BLaER1 treated with 17β-estradiol and CSF1 and Interleukin-3, amounts not matched to agents 10 nM and 100 nM (cell line): ENCODE measurements at regions not wholly inside any gene's neighbourhood (a gene's known extent, or its start where the extent isn't known, plus 50 kb on each side); places are given as distances from the start of the nearest gene placed in this dataset.
A peak's percentile ranks its signal among the peaks of the same experiment; 100 is the strongest.

Source experiments
- H3K27ac ChIP-seq, 11 experiments: shearing (Covaris generic); formaldehyde crosslinking; 2 replicates each; pipeline ENCODE4 v1.8.1; 2022
- H3K27me3 ChIP-seq, 11 experiments: shearing (Covaris generic); formaldehyde crosslinking; 2 replicates each; pipeline ENCODE4 v1.8.1; 2022
- H3K36me3 ChIP-seq, 11 experiments: shearing (Covaris generic); formaldehyde crosslinking; 2 replicates each; pipeline ENCODE4 v1.8.1; 2022
- H3K4me1 ChIP-seq, 10 experiments: shearing (Covaris generic); formaldehyde crosslinking; 2 replicates each; pipeline ENCODE4 v1.8.1; 2022
- H3K4me2 ChIP-seq, 11 experiments: shearing (Covaris generic); formaldehyde crosslinking; 2 replicates each; pipeline ENCODE4 v1.8.1; 2022
- H3K4me3 ChIP-seq, 10 experiments: shearing (Covaris generic); formaldehyde crosslinking; 2 replicates each; pipeline ENCODE4 v1.8.1; 2022
- H3K9ac ChIP-seq, 11 experiments: shearing (Covaris generic); formaldehyde crosslinking; 2 replicates each; pipeline ENCODE4 v1.8.1; 2022
- H3K9me3 ChIP-seq, 11 experiments: shearing (Covaris generic); formaldehyde crosslinking; replicated peaks in 1 of 11; 2 replicates each; pipeline ENCODE4 v1.8.1; 2022
- H4K20me1 ChIP-seq, 11 experiments: shearing (Covaris generic); formaldehyde crosslinking; 2 replicates each; pipeline ENCODE4 v1.8.1; 2022
- Cebpa-rat ChIP-seq, 11 experiments: shearing (Covaris generic); IDR thresholded peaks; 2 replicates each; pipeline ENCODE4 v1.8.1; 2022

- no peaks in the 10 kb centered on the region for H3K27me3 ChIP-seq
- H3K27ac ChIP-seq = no peak overlapping the region
- no peak overlapping the region for H3K4me2 ChIP-seq
- H3K4me1 ChIP-seq = no peaks in the 10 kb centered on the region
- peaks cover 0 to 16% (median 6%) of the 10 kb centered on the region in 11 experiments; a peak in 7 of 22 replicates for H3K36me3 ChIP-seq
- H4K20me1 ChIP-seq = no peaks in the 10 kb centered on the region
- TF ChIP-seq Cebpa-rat (IDR thresholded peaks at IDR 0.05) = no peak
- H3K9ac ChIP-seq = no peak overlapping the region
- no peaks in the 10 kb centered on the region for H3K9me3 ChIP-seq
- no peak overlapping the region for H3K4me3 ChIP-seq
Measured at GRCh38 chr17:63325808-63326207, 120.3 kb downstream of the CYB561 start.

- H3K9ac ChIP-seq = no peak overlapping the region
- peaks cover 0 to 7% (median 0%) of the 10 kb centered on the region in 11 experiments; a peak in 3 of 22 replicates for H3K36me3 ChIP-seq
- no peak overlapping the region for H3K4me3 ChIP-seq
- no peaks in the 10 kb centered on the region for H4K20me1 ChIP-seq
- H3K27ac ChIP-seq = no peak overlapping the region
- H3K9me3 ChIP-seq = no peaks in the 10 kb centered on the region
- TF ChIP-seq Cebpa-rat (IDR thresholded peaks at IDR 0.05) = no peak
- no peak overlapping the region for H3K4me2 ChIP-seq
- H3K27me3 ChIP-seq = no peaks in the 10 kb centered on the region
- no peaks in the 10 kb centered on the region for H3K4me1 ChIP-seq
Measured at GRCh38 chr17:63329876-63330275, 116.2 kb downstream of the CYB561 start.

GRCh38 chr17:63331301-63332061 is 114.6 kb downstream of the CYB561 start:
- no peak overlapping the region for H3K4me2 ChIP-seq

GRCh38 chr17:63332286-63332685 is 113.8 kb downstream of the CYB561 start:
- no peak overlapping the region for H3K4me2 ChIP-seq
- TF ChIP-seq Cebpa-rat (IDR thresholded peaks at IDR 0.05) = no peak
- H3K27ac ChIP-seq = no peak overlapping the region
- no peaks in the 10 kb centered on the region for H4K20me1 ChIP-seq
- H3K9me3 ChIP-seq = no peaks in the 10 kb centered on the region
- H3K9ac ChIP-seq = no peak overlapping the region
- H3K27me3 ChIP-seq = no peaks in the 10 kb centered on the region
- H3K4me3 ChIP-seq = no peak overlapping the region
- H3K36me3 ChIP-seq = peaks cover 0 to 7% (median 0%) of the 10 kb centered on the region in 11 experiments; a peak in 3 of 22 replicates
- H3K4me1 ChIP-seq = peaks cover 0 to 19% (median 3%) of the 10 kb centered on the region in 10 experiments; a peak in 6 of 20 replicates

More at GRCh38 chr17:63331301-63332061, 114.6 kb downstream of the CYB561 start:
- H3K27me3 ChIP-seq = no peaks in the 10 kb centered on the region
- H3K4me3 ChIP-seq = no peak overlapping the region
- no peak overlapping the region for H3K27ac ChIP-seq
- peaks cover 0 to 12% (median 0%) of the 10 kb centered on the region in 10 experiments; a peak in 5 of 20 replicates for H3K4me1 ChIP-seq
- no peak overlapping the region for H3K9ac ChIP-seq
- TF ChIP-seq Cebpa-rat (IDR thresholded peaks at IDR 0.05) = no peak
- H4K20me1 ChIP-seq = no peaks in the 10 kb centered on the region
- H3K9me3 ChIP-seq = no peaks in the 10 kb centered on the region
- H3K36me3 ChIP-seq = peaks cover 0 to 7% (median 0%) of the 10 kb centered on the region in 11 experiments; a peak in 3 of 22 replicates

- TF ChIP-seq Cebpa-rat (IDR thresholded peaks at IDR 0.05) = no peak
- Histone ChIP-seq H4K20me1 (no peaks in the 10 kb centered on the region), H3K27ac (no peak overlapping the region), H3K4me2 (no peak overlapping the region), H3K4me3 (no peak overlapping the region), H3K4me1 (peaks cover 0 to 19% (median 3%) of the 10 kb centered on the region in 10 experiments; a peak in 6 of 20 replicates), H3K9me3 (no peaks in the 10 kb centered on the region), H3K36me3 (peaks cover 0 to 7% (median 0%) of the 10 kb centered on the region in 11 experiments; a peak in 3 of 22 replicates), H3K27me3 (no peaks in the 10 kb centered on the region), H3K9ac (no peak overlapping the region)
Measured at GRCh38 chr17:63333869-63334268, 112.2 kb downstream of the CYB561 start.

- TF ChIP-seq Cebpa-rat (IDR thresholded peaks at IDR 0.05) = no peak
- Histone ChIP-seq H3K36me3 (peaks cover 0 to 7% (median 0%) of the 10 kb centered on the region in 11 experiments; a peak in 5 of 22 replicates), H3K4me3 (no peak overlapping the region), H3K9me3 (no peaks in the 10 kb centered on the region), H4K20me1 (no peaks in the 10 kb centered on the region), H3K4me1 (peaks cover 0 to 19% (median 3%) of the 10 kb centered on the region in 10 experiments; a peak in 6 of 20 replicates), H3K9ac (no peak overlapping the region), H3K27ac (no peak overlapping the region), H3K27me3 (no peaks in the 10 kb centered on the region), H3K4me2 (peak overlapping the region in 3 of 11 experiments; percentile 9 to 26 (median 14); a peak in 2 of 22 replicates)
Measured at GRCh38 chr17:63335831-63336230, 110.3 kb downstream of the CYB561 start.

GRCh38 chr17:63337579-63337978 is 108.5 kb downstream of the CYB561 start:
- TF ChIP-seq Cebpa-rat (IDR thresholded peaks at IDR 0.05) = no peak
- Histone ChIP-seq H3K27ac (no peak overlapping the region), H3K4me2 (no peak overlapping the region), H3K4me1 (peaks cover 0 to 19% (median 3%) of the 10 kb centered on the region in 10 experiments; a peak in 6 of 20 replicates), H3K9me3 (no peaks in the 10 kb centered on the region), H3K4me3 (no peak overlapping the region), H3K9ac (no peak overlapping the region), H4K20me1 (no peaks in the 10 kb centered on the region), H3K27me3 (no peaks in the 10 kb centered on the region), H3K36me3 (peaks cover 0 to 14% (median 0%) of the 10 kb centered on the region in 11 experiments; a peak in 8 of 22 replicates)

- no peak for TF ChIP-seq Cebpa-rat (IDR thresholded peaks at IDR 0.05)
- Histone ChIP-seq H3K27me3 (no peaks in the 10 kb centered on the region), H3K4me1 (peaks cover 0 to 19% (median 3%) of the 10 kb centered on the region in 10 experiments; a peak in 6 of 20 replicates), H3K4me3 (no peak overlapping the region), H3K36me3 (peaks cover 0 to 14% (median 0%) of the 10 kb centered on the region in 11 experiments; a peak in 8 of 22 replicates), H3K9me3 (no peaks in the 10 kb centered on the region), H3K4me2 (no peak overlapping the region), H4K20me1 (no peaks in the 10 kb centered on the region), H3K9ac (no peak overlapping the region), H3K27ac (no peak overlapping the region)
Measured at GRCh38 chr17:63338272-63338671, 107.8 kb downstream of the CYB561 start.

- no peak overlapping the region for H3K9ac ChIP-seq
- no peaks in the 10 kb centered on the region for H3K27me3 ChIP-seq
- H3K4me3 ChIP-seq = no peak overlapping the region
- TF ChIP-seq Cebpa-rat (IDR thresholded peaks at IDR 0.05) = no peak
- peaks cover 0 to 22% (median 0%) of the 10 kb centered on the region in 11 experiments; a peak in 8 of 22 replicates for H3K36me3 ChIP-seq
- H4K20me1 ChIP-seq = no peaks in the 10 kb centered on the region
- H3K27ac ChIP-seq = no peak overlapping the region
- no peak overlapping the region for H3K4me2 ChIP-seq
- H3K4me1 ChIP-seq = peaks cover 0 to 9% (median 3%) of the 10 kb centered on the region in 10 experiments; a peak in 6 of 20 replicates
- H3K9me3 ChIP-seq = no peaks in the 10 kb centered on the region
Measured at GRCh38 chr17:63341276-63341675, 104.8 kb downstream of the CYB561 start.
